Lung (tissue), 11 donors: ENCODE measurements at regions not wholly inside any gene's neighbourhood (a gene's known extent, or its start where the extent isn't known, plus 50 kb on each side); places are given as distances from the start of the nearest gene placed in this dataset.

Experiments
- ATAC-seq: fragments of 200-7000 bp; cut with Tn5 transposase; one replicate; pipeline ENCODE4 v1.9.1; 2020; ENCODE audit warnings: moderate number of reproducible peaks; ENCODE audit not compliant: insufficient read depth, low FRiP score
- DNase-seq, 3 donors: peaks; one replicate each; pipeline ENCODE4 v3.0.0-alpha.2; 2013 to 2017
- H3K27ac ChIP-seq, 2 donors: one replicate each; pipeline ENCODE4 v1.5.1; 2013; ENCODE audit warnings: mild to moderate bottlenecking in 2 of 2, moderate library complexity in 2 of 2, control low read depth in 1 of 2, inconsistent platforms in 1 of 2, low read depth in 1 of 2, low read length in 1 of 2
- H3K27me3 ChIP-seq, 3 donors: one replicate each; pipeline ENCODE4 v1.5.1; 2013; ENCODE audit warnings: low read length in 2 of 3; ENCODE audit not compliant: control insufficient read depth in 3 of 3, insufficient read depth in 3 of 3
- H3K36me3 ChIP-seq, 4 donors: one replicate each; pipeline ENCODE4 v1.5.1; 2013; ENCODE audit warnings: low read length in 4 of 4, mild to moderate bottlenecking in 1 of 4, moderate library complexity in 1 of 4; ENCODE audit not compliant: control insufficient read depth in 4 of 4, insufficient read depth in 4 of 4
- H3K4me1 ChIP-seq, 5 donors: one replicate each; pipeline ENCODE4 v1.5.1; 2013; ENCODE audit warnings: low read length in 5 of 5, mild to moderate bottlenecking in 2 of 5, moderate library complexity in 1 of 5; ENCODE audit not compliant: control insufficient read depth in 5 of 5, insufficient read depth in 5 of 5
- H3K4me3 ChIP-seq: one replicate; pipeline ENCODE4 v1.5.1; 2013; ENCODE audit warnings: mild to moderate bottlenecking, control low read depth, moderate library complexity
- H3K9ac ChIP-seq, 2 donors: one replicate each; pipeline ENCODE4 v1.5.1; 2013; ENCODE audit warnings: low read length in 2 of 2, control low read depth in 1 of 2; ENCODE audit not compliant: insufficient read depth in 1 of 2
- H3K9me3 ChIP-seq, 4 donors: one replicate each; pipeline ENCODE4 v1.5.1; 2013; ENCODE audit warnings: low read length in 3 of 4, mild to moderate bottlenecking in 1 of 4, moderate library complexity in 1 of 4; ENCODE audit not compliant: control insufficient read depth in 4 of 4, insufficient read depth in 3 of 4
- CTCF ChIP-seq: IDR thresholded peaks from 2 replicates; pipeline ENCODE4 v1.5.1; 2012; ENCODE audit warnings: mild to moderate bottlenecking; ENCODE audit errors: control extremely low read depth, extremely low read depth
- WGBS, 2 donors: extraction: QIAGEN DNeasy Blood & Tissue Kit; methylation state at CpG; one replicate each; pipeline ENCODE4 v1.1.7; 2013; 5-methylcytosine and 5-hydroxymethylcytosine counted together
- donor health status: control.
- donor health status: control.
- donor health status: Bipolar disorder and iron deficiency.
- donor health status: healthy.
- donor health status: DM: yes; HTN: yes; CAD: no.

- no peak overlapping the region for H3K4me3 ChIP-seq
- WGBS, 2 donors, result 89 to 94% methylated on average over 23 of the region's 23 CpGs
- H3K4me1 ChIP-seq, result no peaks in the 10 kb centered on the region
- H3K36me3 ChIP-seq, result no peaks in the 10 kb centered on the region
- DNase-seq (no peak), ATAC-seq (no peak)
- H3K9me3 ChIP-seq, result peaks cover 0 to 2% (median 0%) of the 10 kb centered on the region in 4 donors
- no peak overlapping the region for H3K9ac ChIP-seq
- peaks cover 0 to 7% (median 2%) of the 10 kb centered on the region in 3 donors for H3K27me3 ChIP-seq
- TF ChIP-seq CTCF, result no peak
- no peak overlapping the region for H3K27ac ChIP-seq
Observed at GRCh38 chr22:49440931-49441330, 386.7 kb downstream of the BRD1 start.

- peaks cover 0 to 4% (median 0%) of the 10 kb centered on the region in 4 donors for H3K9me3 ChIP-seq
- no peaks in the 10 kb centered on the region for H3K36me3 ChIP-seq
- H3K4me1 ChIP-seq, result no peaks in the 10 kb centered on the region
- no peak for TF ChIP-seq CTCF
- no peak overlapping the region for H3K9ac ChIP-seq
- H3K27me3 ChIP-seq, result peaks cover 0 to 2% (median 0%) of the 10 kb centered on the region in 3 donors
- H3K4me3 ChIP-seq, result no peak overlapping the region
- no peak for DNase-seq
- 89 to 97% methylated on average over 10 of the region's 10 CpGs for WGBS, 2 donors
- no peak for ATAC-seq
- no peak overlapping the region for H3K27ac ChIP-seq
Observed at GRCh38 chr22:49439373-49439772, 388.3 kb downstream of the BRD1 start.

GRCh38 chr22:49437956-49438355 lies 389.7 kb downstream of the BRD1 start:
- WGBS, 2 donors, result 81 to 89% methylated on average over 16 of the region's 16 CpGs
- peaks cover 0 to 3% (median under 1%) of the 10 kb centered on the region in 3 donors for H3K27me3 ChIP-seq

More at GRCh38 chr22:49437956-49438355, 389.7 kb downstream of the BRD1 start:
- peaks cover 0 to 13% (median 0%) of the 10 kb centered on the region in 4 donors for H3K9me3 ChIP-seq
- no peak for DNase-seq
- no peaks in the 10 kb centered on the region for H3K4me1 ChIP-seq
- no peak overlapping the region for H3K4me3 ChIP-seq
- no peak overlapping the region for H3K9ac ChIP-seq
- no peaks in the 10 kb centered on the region for H3K36me3 ChIP-seq
- H3K27ac ChIP-seq, result no peak overlapping the region
- no peak for TF ChIP-seq CTCF
- ATAC-seq, result no peak
